CD4-positive, alpha-beta T cell treated with Interleukin-6 at 100 ng/mL for 8 hours (primary cell): ENCODE measurements at regions not wholly inside any gene's neighbourhood (a gene's known extent, or its start where the extent isn't known, plus 50 kb on each side); places are given as distances from the start of the nearest gene placed in this dataset.

ENCODE experiments used
- DNase-seq: peaks from one replicate; pipeline ENCODE4 v3.0.0-alpha.2; 2020; ENCODE audit warnings: mixed read lengths, low spot score

DNA sequence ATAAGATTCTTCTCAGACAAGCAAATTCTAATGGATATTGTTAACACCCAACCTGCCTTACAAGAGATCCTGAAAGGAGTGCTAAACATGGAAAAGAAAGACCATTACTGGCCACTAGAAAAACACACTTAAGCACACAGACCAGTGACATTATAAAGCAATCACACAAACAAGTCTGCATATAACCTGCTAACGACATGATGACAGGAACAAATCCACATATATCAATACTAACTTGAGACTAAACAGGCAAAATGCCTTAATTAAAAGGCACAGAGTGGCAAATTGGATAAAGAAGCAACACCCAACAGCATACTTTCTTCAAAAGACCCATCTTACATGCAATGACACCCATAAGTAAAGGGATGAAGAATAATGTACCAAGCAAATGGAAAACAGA is 100.5 kb upstream of the PCDH18 start:
- no peak for DNase-seq

DNA sequence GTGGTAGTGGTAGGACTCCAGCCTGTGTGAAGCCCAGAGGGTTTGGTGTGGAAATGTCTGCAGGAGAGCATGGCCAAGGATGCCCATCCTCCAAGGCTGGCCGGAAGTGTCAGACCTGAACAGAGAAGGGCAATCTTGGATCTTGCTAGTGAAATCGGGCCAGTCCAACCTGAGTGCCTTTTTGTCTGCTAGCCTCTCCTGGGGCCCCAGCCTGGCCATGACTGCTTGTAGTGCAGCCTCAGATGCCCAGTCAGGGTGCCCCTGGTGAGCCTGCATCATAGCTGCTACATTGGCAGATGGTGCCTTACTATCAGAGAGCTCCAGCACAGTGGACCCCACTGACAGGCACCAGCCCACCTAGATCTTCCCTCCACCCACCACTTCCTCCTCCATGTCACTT is 99.3 kb upstream of the PCDH18 start:
- DNase-seq = no peak

DNA sequence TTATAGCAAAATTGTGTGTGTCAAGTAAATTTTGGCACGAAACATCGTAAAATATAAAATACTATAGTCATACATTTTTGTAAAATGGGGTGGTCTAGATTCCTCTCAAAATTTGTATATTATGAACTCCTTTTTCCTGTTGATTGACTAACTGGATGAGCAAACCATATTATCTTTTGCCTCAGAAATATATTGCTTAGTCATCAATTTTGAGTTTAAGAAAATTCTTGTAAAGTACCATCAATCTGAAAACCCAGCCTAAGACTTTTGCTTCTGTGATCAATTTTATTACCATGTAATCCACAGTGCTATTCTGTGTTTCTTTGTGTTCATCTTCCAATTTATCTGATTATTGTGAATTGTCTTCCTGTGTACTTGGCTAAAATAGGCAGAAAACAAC is 98.0 kb upstream of the PCDH18 start:
- no peak for DNase-seq

DNA sequence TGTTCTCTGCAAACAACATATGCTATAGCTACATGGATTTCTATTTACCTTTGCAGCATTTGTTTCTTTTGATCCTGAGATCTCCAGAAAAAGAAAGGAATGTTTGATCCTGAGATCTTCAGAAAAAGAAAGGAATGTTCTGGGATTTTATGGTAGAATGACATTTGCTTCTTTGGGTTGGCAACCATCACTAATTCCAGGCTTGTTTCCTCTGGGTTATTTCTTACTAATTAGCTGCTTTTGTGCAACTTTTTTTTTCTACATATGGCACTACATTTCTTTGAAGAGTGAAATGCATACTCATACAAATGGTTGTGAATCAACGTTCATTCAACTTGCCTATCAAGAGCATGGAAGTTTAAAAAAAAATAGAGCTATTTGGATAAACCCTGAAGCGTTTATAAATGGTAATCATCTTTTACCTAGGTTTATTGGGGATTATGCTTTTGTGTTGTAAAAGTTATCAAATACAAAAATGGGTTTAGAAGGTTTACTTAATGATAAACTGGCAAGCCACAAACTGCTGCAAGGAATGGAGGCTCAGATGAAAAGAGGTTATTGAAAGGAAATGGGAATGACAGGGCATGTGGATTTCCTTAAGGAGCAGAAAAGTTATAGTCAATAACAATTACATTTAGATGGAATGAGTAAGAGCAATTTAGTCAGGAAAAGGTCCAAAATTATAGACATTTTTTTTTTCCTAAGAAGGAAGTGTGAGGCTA is 95.6 kb upstream of the PCDH18 start:
- no peak for DNase-seq

DNA sequence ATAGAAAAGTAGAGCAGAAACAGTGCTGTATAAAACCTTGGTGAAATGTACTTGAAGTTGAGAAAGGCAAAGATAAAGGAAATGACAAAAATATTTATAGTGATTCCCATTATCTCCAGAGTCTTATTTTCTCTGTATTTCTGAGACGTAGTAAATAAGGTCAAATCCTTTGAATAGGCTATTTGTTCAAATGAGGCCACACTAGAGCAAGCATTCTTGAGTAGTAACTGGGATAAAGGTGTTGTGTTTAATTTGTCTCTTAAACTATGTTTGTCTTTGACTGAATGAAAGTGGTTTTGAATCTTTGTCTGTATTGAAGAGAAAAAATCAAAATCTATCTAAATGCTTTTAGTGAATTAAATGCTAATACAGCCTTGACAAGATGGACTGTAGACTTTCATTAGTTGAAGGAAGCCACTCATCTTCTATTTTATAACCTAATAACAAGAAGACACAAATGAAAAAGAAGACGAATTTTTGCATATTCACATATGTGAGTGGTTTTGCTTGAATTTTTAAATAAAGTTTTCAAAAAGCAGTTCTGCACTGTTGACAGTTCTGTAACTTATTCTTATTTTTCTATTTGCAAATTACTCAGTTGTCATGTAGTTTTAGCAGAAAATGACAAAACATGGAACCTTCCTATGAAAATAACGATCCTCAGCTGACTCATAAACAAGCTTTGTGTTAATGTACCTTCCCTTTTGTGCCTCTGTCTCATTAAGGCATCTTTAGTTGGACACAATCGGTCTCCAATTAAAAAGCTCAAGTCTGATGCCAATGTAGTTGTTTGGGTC is 94.8 kb upstream of the PCDH18 start:
- no peak for DNase-seq

DNA sequence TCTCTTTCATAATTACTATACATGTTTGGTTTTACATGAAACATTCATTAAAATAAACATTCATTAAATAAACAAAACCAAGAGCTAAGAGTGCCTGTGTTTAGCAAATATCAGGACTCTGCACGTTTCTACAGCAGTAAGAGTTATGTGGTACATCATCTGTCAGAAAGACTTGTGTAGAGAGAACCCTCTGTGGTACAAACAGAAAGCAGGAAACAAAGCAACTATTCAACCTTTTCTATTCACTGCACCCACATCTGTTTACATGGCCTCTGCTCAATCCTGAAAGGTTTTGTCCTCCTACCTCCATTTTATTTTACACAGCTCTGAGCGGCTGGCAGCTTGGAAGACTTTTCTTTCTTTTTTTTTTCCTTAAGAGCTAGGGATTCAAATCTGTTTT is 90.7 kb upstream of the PCDH18 start:
- DNase-seq = no peak

DNA sequence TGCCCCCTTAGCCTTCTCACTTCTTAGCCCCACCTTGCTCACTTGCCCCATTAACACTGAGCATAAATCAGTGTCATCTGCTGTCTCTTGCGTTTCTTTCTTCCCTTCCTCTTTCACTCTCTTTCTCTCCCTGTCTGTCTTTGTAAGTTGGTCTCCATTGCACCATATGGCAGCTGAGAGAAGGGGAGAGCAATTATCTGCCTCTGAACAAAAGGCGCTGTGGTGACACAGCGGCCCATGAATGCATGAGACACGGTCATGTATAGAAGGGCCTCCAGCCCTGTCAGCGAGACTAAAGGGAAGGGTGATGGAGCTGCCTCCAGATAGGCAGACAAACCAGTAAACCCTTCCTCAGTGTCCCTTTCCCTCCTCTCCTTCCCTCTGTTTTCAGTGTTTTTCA is 88.8 kb upstream of the PCDH18 start:
- DNase-seq = no peak

DNA sequence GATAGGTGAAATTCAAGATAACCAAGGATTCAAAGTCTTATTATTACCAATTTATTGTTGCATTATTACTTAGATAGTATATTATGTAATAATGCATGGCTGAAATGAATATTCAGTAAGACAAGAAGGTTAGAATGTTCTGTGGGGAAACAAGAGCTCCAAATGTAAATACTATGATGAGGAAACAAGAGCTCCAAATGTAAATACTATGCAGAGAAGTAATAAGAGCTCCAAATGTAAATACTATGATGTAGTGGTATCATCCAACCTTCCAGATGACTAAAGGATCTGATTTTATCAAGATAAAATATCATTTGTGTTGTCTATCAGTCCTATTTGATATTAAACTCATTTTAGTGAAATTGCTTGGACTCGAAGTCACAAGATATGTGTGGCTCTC is 82.2 kb upstream of the PCDH18 start:
- DNase-seq = no peak

DNA sequence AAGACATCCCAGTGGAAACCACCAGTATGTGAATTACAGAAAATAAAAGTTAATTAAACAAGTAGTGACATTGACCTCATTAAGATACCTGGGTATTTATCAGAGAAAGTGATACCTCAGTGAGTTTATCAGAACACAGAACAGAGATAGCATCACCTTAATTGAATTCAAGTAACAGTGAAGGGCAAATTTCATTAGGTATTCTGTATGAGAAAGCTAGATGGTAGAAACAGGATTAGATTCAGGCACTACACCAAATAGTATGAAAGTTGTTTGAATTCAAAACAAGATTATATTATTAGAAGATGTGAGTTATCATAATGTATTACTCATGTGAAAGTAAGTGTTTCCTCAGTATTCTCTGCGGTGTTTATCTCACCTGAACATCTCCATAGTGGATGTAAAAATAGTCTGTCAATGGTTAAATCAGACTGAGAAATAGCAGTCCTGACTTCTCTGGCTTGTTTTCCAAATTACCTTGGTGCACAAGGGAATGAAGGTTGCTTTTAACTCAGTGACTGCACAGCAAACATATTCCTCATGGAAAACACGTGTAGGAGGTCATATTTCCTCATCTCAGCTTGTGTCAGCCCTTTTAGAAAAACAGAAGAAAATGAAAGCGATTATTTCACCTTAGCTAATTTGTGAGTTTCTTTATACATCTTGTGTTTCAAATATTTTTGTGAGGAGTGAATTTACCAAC is 79.9 kb upstream of the PCDH18 start:
- DNase-seq = no peak

DNA sequence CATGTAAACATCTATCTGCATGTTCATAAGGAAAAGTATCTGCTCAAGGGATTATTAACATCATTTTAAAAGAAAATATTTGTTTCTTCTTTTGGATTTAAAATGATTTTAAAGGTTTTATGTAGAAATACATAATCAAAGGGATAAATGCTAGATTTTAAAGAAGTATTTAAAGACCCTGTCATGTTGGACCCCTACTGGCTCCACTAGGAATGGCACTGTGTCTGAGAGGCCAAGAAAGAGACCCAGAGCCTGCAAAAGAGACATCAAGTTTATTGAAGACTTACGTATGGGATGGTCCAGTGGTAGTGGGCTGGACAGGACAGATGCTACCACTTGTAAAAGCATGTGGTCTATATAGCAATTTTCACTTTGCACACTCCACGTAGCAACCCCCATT is 78.7 kb upstream of the PCDH18 start:
- DNase-seq = no peak

DNA sequence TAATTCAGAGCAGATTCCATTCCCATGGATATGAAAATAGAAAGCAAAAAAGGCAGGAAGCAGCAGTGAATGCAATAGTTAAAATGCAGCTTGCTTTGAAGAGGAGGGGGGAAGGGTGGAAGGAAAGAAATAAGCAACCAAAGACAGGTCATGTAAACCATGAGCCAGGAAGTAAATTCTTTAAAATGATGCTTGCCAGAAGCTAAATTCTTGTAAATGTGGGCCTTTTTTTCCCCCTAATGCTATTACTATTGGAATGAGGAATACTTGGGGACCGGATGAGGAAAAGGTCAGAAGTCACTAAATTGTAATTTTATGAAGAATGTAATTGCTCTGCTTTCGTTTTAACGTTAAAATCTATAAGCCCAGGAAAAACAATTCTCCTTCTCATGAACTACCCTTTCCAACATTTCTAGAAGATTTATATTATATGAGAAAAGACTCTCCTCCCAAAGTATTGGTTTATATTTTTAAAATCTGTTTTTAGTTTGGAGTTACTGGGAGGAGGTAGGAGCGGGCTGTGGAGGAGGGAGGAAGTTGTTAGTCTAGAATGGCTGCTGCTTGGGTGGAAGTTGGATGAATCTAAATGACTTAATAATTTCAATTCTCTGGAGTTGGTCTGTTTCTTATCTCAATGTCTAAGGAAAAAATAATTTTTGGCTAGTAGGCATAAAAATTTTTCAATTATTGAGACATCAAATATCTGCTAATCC is 77.6 kb upstream of the PCDH18 start:
- no peak for DNase-seq

DNA sequence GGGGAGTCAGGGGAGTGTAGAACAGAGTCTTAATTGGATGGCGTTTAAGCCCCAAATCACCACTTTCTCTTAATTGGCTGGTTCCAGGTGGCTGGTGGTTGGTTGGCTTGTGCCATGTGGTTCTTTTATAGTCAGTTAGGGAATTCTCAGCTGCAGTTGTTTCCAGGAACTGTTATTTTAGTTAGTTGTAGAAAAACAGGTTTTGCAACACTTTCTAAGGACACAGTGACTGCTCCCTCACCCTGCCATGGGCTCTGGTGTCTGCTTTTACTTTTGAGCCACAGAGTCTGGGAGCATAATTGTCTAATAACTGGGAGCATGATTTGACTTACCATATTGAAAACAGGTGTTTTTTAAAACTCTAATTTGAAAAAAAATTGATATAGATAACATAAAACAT is 75.8 kb upstream of the PCDH18 start:
- no peak for DNase-seq

DNA sequence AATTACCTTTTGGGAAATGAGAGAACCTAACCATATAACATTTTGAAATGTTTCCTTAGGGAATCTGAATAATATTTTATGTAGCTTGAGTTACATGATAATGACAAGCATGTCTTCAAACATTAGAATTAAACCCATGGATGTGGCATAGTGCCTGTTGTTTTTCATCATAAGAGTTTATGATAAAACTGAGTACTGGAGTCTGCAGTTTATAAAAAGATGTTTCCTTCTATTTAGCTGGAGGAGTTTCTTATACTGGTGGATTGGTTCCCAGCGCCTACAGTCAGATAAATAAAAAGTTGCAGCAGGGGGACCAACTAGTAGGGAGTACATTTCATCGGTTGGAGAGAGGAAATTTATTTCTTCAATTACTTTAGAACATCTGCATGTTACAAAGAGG is 70.1 kb upstream of the PCDH18 start:
- no peak for DNase-seq

DNA sequence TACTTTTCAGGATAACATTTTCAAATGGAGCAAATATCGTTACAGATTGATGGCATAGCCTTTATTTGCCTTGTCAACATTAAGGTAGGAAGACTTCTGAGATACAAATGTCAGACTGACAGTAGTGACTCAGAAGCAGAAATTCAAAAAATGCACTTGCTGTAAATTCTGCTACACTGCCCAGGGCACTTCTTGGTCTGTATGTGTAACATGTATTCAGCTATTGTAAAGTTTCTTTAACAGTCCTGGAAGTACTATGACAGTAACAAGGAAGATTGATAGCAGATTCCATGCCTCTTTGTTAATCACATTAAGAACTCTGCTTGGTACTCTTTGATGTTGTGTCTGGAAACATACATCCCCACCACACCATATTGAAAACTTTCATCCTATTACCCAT is 69.6 kb upstream of the PCDH18 start:
- no peak for DNase-seq

DNA sequence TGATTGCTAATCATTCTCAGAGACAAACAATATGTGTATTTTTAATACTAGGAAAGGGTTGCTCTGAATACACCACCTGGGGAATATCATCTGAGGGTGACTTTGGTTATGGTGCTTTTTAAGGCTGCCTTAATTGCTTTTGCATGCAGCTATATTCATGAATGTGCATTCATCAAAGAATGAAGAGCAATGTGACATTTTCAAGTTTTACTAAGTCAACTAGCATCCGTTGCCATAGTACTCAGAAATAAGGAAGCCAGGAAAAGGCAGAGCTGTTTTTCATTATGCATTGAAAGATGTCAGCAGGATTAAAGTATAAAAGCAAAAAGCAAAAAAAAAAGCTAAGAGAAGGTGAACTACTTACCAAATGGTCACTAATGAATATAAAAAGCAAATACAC is 67.4 kb upstream of the PCDH18 start:
- DNase-seq = no peak

DNA sequence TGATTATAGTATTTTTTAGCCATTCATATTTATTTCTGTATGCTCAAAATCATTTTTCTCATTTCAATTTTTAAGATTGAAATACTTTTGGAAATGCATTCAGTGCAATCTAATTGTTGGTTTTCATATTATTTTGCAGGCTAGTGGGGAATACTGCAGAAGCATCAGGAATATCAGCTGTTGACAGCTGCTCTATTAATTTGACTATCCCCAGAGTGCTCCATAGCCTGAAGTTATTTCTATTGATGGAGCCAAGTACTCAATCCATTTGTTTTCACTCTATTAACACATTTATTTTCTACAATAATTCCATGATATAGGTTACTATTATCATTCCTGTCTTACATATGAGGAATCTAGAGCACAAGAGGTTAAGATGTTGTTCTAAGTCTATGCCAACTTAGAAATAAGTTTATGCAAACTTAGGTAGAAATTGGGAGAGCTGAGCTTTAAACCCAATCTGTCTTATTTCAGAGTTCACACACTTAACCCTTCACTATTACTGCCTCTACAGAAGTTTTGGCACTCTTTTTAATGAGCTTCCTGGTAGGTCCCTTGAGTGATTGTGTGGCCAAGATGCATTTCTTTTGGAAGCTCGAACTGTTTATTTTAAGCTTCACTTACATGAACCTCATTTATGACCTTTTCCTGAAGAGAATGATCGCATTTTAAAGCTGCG is 65.6 kb upstream of the PCDH18 start:
- DNase-seq = no peak

DNA sequence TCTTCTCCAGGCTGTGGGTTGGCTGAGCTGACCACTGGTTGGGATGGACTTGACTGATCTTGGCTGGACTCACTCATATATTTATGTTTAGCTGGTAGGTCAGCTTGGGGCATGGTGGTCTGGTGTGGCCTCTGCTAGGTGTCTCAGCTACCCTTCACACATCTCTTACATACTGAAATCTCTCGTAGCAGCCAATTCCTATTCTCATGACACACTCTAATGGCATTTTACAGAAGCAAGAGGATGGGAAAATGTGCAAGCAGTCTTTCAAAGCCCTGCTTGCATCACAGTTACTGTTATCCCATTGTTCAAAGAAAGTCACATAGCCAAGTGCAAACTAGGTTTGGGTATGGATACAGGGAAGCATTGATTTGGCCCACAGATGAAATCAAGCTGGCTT is 55.5 kb upstream of the PCDH18 start:
- no peak for DNase-seq

DNA sequence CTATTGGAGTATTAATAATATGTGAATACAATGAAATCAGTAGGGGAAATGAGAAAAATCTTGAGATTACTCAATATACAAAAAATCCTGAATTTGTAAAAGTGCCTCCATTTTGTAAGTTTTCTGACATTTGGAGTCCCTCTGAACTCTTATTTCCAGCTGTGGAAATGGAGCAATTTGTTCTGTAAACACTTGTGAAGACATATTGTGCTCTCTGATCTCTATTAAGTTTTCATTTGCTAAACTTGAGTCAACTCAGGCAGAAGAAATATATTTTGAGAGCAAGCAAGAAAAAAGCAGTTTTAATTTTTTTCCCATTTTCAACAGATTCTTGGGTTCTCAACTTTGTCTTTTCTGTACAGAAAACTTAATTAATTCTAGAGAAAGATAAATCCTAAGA is 51.4 kb upstream of the PCDH18 start:
- DNase-seq = no peak
